HG03521 (cell line): ENCODE measurements at regions not wholly inside any gene's neighbourhood (a gene's known extent, or its start where the extent isn't known, plus 50 kb on each side); places are given as distances from the start of the nearest gene placed in this dataset.
"Not testable (repeated sequence)": the region's sequence is repeated elsewhere in the genome, so short reads cannot be mapped to it uniquely, and the experiment has no call there.

Experiments
- ATAC-seq: cut with Tn5 transposase; IDR thresholded peaks from one replicate; pipeline ENCODE4 v1.9.1; 2021; ENCODE audit warnings: mild to moderate bottlenecking, moderate library complexity; ENCODE audit not compliant: unreplicated experiment

- ATAC-seq: no peak
These were observed 89.3 kb downstream of the MRPL14 start for GRCh38 chr6:44037847-44038542.

GRCh38 chr6:44037276-44037675 lies 90.0 kb downstream of the MRPL14 start:
- ATAC-seq: not testable (repeated sequence)

- no peak for ATAC-seq
These were observed 90.6 kb downstream of the MRPL14 start for GRCh38 chr6:44036699-44037101.

GRCh38 chr6:44036196-44036595 lies 91.1 kb downstream of the MRPL14 start:
- no peak for ATAC-seq

GRCh38 chr6:44035621-44036020 lies 91.6 kb downstream of the MRPL14 start:
- ATAC-seq: no peak

GRCh38 chr6:44034931-44035345 lies 92.3 kb downstream of the MRPL14 start:
- ATAC-seq: no peak

GRCh38 chr6:44034391-44034861 lies 92.8 kb downstream of the MRPL14 start:
- no peak for ATAC-seq

- no peak for ATAC-seq
These were observed 96.3 kb downstream of the MRPL14 start for GRCh38 chr6:44030812-44031454.

GRCh38 chr6:44029444-44030185 lies 97.6 kb downstream of the MRPL14 start:
- ATAC-seq: no peak

GRCh38 chr6:44028789-44029310 lies 98.4 kb downstream of the MRPL14 start:
- no peak for ATAC-seq

- no peak for ATAC-seq
These were observed 102.0 kb downstream of the MRPL14 start for GRCh38 chr6:44025226-44025625.

- no peak for ATAC-seq
These were observed 102.6 kb downstream of the MRPL14 start for GRCh38 chr6:44024574-44025219.

- no peak for ATAC-seq
These were observed 103.4 kb downstream of the MRPL14 start for GRCh38 chr6:44023586-44024454.

GRCh38 chr6:44022671-44023352 lies 104.4 kb downstream of the MRPL14 start:
- ATAC-seq: no peak

GRCh38 chr6:44022296-44022661 lies 105.0 kb downstream of the MRPL14 start:
- ATAC-seq: no peak

GRCh38 chr6:44021589-44022295 lies 105.5 kb downstream of the MRPL14 start:
- no peak for ATAC-seq

GRCh38 chr6:44020664-44021425 lies 106.4 kb downstream of the MRPL14 start:
- no peak for ATAC-seq

- no peak for ATAC-seq
These were observed 107.1 kb downstream of the MRPL14 start for GRCh38 chr6:44020148-44020547.
